ENCODE measurements at regions not wholly inside any gene's neighbourhood (a gene's known extent, or its start where the extent isn't known, plus 50 kb on each side); places are given as distances from the start of the nearest gene placed in this dataset.

GRCh38 chr7:155388561-155388960 is 69.4 kb upstream of the EN2 start:
- H2BK15ac ChIP-seq (ENCODE audit: low read depth, low read length) = no peak overlapping the region
- H2BK20ac ChIP-seq (ENCODE audit: low read depth, low read length, poor library complexity, severe bottlenecking) = no peak overlapping the region
- H2AK5ac ChIP-seq (ENCODE audit: insufficient read length, low read length) = no peak overlapping the region
- Mint-ChIP-seq H3K36me3 (ENCODE audit: insufficient read depth in 1 of 3, low read depth in 3 of 3) (no peaks in the 10 kb centered on the region; a peak in 1 of 7 replicates), H3K4me3 (no peak overlapping the region), H3K27me3 (ENCODE audit: low read depth) (peaks cover 98% of the 10 kb centered on the region), H3K9me3 (peaks cover 0 to 4% of the 10 kb centered on the region in 2 experiments; a peak in 1 of 5 replicates), H3K4me1 (peaks cover 0 to 8% of the 10 kb centered on the region in 2 experiments; a peak in 2 of 4 replicates), H3K27ac (no peak overlapping the region)
- H4K5ac ChIP-seq (ENCODE audit: insufficient read length, low read depth, low read length) = no peak overlapping the region
- no peak overlapping the region for H4K91ac ChIP-seq (ENCODE audit: insufficient read length, low read depth, low read length)
- no peaks in the 10 kb centered on the region for H3K9me3 ChIP-seq (ENCODE audit: control insufficient read depth, low read depth, low read length)
- H2BK12ac ChIP-seq (ENCODE audit: insufficient read length, low read depth, low read length) = no peak overlapping the region
- no peak overlapping the region for H3K14ac ChIP-seq (ENCODE audit: insufficient read depth, low read length)
- no CpG with 5 or more reads among the region's 11 CpGs for WGBS (ENCODE audit: extremely low coverage, insufficient read length, low lambda C conversion rate)
- H3K23me2 ChIP-seq (ENCODE audit: insufficient read length, low read depth, low read length, poor library complexity, severe bottlenecking) = no peaks in the 10 kb centered on the region
- TF ChIP-seq CTCF (conservative IDR thresholded peaks at IDR 0.05) = no peak
- no peaks in the 10 kb centered on the region for H4K20me1 ChIP-seq (ENCODE audit: control insufficient read depth, insufficient read depth, insufficient read length)
- no peak overlapping the region for H3K4me2 ChIP-seq (ENCODE audit: insufficient read depth, insufficient read length, low read length)
- no peak overlapping the region for H2BK5ac ChIP-seq (ENCODE audit: insufficient read length, low read length)
- H2BK120ac ChIP-seq (ENCODE audit: low read depth, low read length, poor library complexity, severe bottlenecking) = no peak overlapping the region
- H3K79me1 ChIP-seq (ENCODE audit: insufficient read depth, low read depth, low read length, poor library complexity, severe bottlenecking) = no peaks in the 10 kb centered on the region
- H3K23ac ChIP-seq (ENCODE audit: insufficient read length, low read depth, low read length) = no peak overlapping the region
- no peak overlapping the region for H3K18ac ChIP-seq (ENCODE audit: insufficient read length, low read depth, low read length)
- H2AFZ ChIP-seq (ENCODE audit: low read length) = no peak overlapping the region
- peaks cover 13% of the 10 kb centered on the region; the same call in 1 of the 2 replicates for H3K27me3 ChIP-seq (ENCODE audit: insufficient read depth, low read length)
- DNase-seq = no peak
- no peak overlapping the region for H3K9ac ChIP-seq (ENCODE audit: extremely low read depth, insufficient read length, low read length)
- no peak overlapping the region for H3K4ac ChIP-seq (ENCODE audit: low read depth, low read length)
- no peak overlapping the region for H3K27ac ChIP-seq (ENCODE audit: insufficient read length, low read depth, low read length)
- no peak overlapping the region for H4K8ac ChIP-seq (replicated peaks; ENCODE audit: insufficient read length, low read depth, low read length)
- no peak overlapping the region for H3T11ph ChIP-seq (ENCODE audit: low read length)
- no peak overlapping the region for H3K56ac ChIP-seq (ENCODE audit: insufficient read length, low read depth, low read length)
- no peaks in the 10 kb centered on the region for H3K4me1 ChIP-seq (ENCODE audit: insufficient read depth, low read length)
- H3K79me2 ChIP-seq (ENCODE audit: insufficient read depth, low read length) = no peaks in the 10 kb centered on the region

Measured in H9 (cell line).